ENCODE measurements at regions not wholly inside any gene's neighbourhood (a gene's known extent, or its start where the extent isn't known, plus 50 kb on each side); places are given as distances from the start of the nearest gene placed in this dataset.
A peak's percentile ranks its signal among the peaks of the same experiment; 100 is the strongest.
"Not testable (repeated sequence)": the region's sequence is repeated elsewhere in the genome, so short reads cannot be mapped to it uniquely, and the experiment has no call there.

DNA sequence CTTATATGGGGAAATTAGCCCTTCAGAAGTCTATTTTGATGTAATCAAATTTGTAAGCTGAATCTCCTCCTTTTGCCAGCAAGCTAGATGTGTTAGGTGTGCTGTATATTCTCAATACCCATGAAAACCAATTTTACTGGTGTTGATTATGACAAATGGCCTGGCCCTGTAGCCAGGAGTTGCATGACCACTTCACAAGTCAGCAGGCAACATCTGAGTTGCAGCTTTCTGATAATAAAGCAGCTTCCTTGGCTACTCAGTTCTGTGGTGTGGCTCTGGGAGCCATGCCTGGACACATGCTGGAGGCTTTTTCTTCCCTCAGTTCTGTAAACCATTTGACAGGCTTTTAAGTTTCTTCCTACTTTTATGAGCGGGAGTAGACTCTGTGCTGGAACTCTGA, 154.1 kb upstream of the CXCL13 start:
- no peak for DNase-seq

GRCh38 chr4:77452117-77452516, 153.5 kb upstream of the CXCL13 start:
- DNase-seq = not testable (repeated sequence)

DNA sequence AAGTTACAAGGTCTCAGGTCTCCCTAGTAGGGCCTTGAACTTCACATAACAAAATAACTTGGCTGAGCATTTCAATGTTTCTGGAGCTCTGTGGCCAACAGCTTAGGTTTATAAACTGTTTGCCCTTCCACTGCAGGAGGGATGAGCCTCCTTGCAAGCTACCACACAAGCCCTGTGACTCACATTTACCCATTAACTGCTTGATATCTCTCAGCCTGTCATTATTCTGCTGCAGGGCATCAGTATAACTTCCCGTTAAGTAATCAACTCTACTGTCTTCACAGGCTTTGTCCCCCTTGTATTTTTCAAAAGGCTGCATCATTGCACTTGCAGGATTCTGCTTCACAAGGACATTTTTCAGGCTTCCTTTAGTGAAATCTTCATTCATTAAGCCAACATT, 151.7 kb upstream of the CXCL13 start:
- no peak for DNase-seq

DNA sequence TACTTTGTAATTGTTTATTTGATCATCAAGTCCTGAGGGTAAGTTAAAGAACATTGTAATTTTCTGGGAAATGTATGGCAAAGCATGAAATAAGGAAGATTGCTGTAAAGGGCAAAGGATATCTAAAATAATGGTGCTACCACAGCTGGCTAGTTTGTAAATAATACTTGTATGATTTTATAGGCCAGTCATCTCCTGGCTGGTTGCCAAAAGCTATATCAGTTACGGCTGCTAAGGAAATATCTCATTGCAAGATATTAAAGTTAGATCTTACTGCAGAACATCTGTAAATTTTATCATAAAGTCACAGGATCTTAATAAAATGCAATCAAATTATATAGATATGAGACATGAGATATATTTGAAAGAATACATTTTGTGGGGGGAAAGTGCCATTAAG, 150.8 kb upstream of the CXCL13 start:
- no peak for DNase-seq

DNA sequence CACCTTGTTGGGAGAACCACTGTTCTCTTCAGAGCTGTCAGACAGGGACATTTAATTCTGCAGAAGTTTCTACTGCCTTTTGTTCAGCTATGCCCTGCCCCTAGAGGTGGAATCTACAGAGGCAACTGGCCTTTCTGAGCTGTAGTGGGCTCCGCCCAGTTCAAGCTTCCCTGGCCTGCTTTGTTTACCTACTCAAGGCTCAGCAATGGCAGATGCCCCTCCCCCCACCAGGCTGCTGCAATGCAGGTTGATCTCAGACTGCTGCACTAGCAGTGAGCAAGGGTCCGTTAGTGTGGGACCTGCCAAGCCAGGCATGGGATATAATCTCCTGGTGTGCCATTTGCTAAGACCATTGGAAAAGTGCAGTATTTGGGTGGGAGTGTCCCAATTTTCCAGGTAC, 141.5 kb upstream of the CXCL13 start:
- not testable (repeated sequence) for DNase-seq

DNA sequence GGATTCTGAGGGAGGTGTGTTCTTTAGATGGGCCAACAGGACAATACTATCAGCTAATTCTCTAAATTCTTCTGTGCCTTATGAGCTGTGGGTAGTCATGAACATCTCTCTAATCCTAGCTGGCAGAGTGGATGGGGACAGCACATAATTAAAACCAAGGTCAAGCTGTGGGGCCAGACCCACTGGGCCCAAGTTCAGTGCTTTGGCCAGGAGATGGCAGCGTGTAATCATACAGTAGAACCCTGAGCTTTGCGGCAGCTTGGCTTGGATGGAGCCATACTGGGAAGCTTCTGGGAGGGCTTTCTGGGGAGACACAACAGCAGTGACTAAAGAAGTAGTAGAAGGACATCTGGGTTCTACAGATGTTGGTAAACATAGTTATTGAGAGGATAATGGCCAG, 140.3 kb upstream of the CXCL13 start:
- DNase-seq = peak; percentile 24

DNA sequence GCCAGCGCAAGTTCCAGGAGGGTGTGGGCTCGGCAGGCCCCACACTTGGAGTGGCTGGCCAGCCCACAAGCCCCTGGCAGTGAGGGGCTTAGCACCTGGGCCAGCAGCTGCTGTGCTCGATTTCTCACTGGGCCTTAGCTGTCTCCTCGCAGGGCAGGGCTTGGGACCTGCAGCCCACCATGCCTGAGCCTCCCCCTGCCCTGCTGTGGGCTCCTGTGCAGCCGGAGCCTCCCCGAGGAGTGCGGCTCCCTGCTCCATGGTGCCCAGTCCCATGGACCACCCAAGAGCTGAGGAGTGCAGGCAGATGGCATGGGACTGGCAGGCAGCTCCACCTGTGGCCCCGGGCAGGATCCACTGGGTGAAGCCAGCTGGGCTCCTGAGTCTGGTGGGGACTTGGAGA, 139.2 kb upstream of the CXCL13 start:
- DNase-seq = no peak

GRCh38 chr4:77471821-77472495, 133.7 kb upstream of the CXCL13 start:
- DNase-seq = no peak

DNA sequence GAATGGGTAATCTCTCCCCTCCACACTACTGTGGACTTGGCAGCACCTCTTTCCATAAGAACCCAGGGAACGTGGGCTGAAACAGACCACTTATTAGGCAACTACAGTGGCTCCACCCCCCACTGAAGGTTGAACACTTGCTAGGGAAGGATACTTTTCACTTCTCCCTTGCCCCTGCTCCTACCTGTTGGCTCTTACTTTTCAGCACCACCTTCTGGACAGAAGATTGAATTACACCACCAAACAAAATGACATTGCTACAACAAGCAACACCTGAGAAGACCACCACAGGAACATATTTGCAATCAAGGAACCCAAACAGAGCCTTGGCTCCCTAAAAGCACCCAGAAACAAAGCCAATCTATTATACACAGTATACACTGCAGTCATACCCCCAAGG, 132.1 kb upstream of the CXCL13 start:
- no peak for DNase-seq

DNA sequence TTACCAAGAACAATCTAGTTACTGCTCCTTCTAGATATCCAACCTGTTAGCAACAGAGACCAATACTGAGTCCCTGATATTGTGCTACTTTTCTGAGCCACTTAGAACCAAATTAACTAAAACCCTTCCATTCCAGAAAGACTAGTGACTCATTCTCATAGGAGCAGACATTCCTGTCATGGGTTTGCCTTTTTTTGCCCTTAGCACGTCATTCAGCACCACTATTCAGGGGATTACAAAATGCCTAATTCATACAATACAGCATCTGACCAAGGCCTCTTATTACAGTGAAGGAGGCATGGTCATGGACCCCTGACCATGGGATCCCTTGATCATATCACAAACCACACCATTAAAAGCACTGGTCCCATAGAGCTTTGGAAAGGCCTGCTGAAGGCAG, 123.8 kb upstream of the CXCL13 start:
- DNase-seq = no peak

- DNase-seq = no peak
These were observed 116.7 kb upstream of the CXCL13 start for GRCh38 chr4:77488882-77489281.

GRCh38 chr4:77493120-77493752, 112.4 kb upstream of the CXCL13 start:
- no peak for DNase-seq

- DNase-seq = no peak
These were observed 111.6 kb upstream of the CXCL13 start for GRCh38 chr4:77493829-77494551.

DNA sequence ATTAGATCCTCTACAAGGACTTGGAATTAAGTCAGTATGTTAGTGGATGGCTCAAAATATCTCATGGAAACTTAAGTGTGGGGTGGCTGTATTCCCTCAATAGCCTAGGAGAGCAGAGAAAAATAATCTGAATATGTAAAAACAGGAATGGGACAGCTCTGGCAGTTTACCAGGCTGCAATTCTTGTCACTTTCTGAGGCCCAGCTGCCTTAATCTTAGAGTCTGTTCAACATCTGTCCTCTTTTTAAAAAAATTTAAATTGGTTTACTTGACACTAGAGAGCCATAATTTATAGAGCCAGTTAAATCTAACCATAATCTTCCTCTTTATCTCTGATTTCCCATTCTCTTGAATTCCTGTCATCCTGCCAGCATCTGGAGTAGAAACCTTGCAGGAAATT, 109.2 kb upstream of the CXCL13 start:
- no peak for DNase-seq

GRCh38 chr4:77500801-77501200, 104.8 kb upstream of the CXCL13 start:
- DNase-seq = no peak

- DNase-seq = no peak
These were observed 104.4 kb upstream of the CXCL13 start for GRCh38 chr4:77501240-77501639.

DNA sequence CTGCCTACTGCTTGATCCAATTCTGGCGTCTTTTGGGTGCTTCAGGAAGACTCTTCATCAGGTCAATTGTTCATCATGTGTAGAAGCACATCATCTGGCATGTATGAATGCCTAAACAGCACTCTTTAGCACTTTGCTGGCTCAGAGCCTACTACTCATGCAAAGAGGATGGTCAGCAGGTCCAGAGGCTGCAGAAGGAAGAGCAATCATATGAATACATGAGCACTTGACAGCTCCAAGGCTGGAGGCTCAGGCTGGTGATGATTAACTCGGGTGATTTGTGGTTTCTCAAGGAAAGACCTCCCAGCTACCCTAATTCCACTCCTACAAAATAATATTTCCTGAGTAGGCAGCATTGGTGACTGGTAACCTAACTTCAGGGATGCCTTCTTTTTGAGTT, 103.8 kb upstream of the CXCL13 start:
- no peak for DNase-seq

DNA sequence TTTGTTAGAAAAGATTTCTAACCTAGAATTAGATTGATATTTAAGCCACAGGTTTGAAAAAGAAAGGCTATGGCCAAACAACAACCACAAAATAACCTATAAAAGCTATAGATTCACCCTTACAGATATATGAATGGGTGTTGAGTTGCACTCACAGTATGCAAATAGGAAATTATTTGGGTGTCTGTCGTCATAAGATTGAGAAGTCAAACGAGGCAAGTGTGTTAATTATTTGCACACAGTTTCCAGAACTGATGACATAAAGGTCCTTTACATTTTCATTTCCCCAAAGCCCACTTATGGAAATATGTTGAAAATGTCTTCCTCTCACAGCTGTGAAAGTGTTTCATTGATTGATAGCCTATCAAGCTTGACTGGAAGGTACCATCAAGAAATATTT, 101.2 kb upstream of the CXCL13 start:
- no peak for DNase-seq

DNA sequence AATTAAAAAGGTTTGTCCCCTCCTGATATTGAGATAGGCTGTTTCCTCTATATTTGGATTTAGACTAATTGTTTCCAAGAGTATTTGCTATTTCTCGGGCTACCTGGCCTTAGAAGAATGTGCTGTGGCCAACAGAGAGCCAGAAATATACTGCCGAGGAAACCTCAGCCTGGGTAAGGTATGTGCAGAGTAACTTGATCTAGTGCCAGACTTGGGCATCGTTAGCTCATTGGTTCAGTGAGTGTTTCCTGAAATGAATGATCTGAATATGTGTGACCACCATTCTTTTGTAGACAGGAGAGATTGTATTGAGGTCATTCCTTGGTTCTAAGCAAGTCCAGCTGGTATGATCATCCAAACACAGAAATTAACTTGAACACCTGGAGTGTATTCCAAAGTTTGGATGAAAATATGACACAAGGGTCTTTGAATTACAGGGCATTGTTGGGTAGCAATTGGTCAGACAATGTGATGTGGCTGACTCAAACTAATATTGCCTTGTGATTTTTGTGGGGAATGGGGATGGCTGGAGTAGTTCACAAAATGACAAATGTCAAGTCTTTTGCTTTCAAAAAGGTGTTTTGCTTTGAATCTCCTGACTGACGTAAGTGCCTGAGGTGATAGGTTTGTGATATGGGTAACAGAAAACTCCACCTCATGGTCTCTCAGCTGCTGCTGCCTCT, 100.2 kb upstream of the CXCL13 start:
- no peak for DNase-seq

- DNase-seq = no peak
These were observed 99.7 kb upstream of the CXCL13 start for GRCh38 chr4:77505958-77506319.

DNA sequence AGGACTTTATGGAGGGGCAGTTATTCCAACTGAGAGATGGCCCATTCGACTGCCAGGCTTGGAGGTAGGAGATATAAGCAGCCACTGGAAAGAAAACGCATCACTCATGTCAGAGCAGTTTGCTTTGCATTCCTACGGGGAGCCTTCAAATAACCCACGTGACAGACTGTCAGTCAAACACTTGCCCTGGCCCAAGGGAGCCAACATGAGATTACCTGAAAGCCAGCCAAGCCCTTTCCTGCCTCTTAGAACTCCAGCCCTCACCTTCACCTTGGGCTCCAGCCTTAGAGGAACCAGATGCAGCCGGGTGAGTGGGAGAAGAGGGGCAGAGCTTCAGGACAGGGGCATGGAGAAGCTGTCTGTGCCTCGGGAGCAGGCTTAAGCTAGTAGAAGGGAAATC, 95.3 kb upstream of the CXCL13 start:
- no peak for DNase-seq

GRCh38 chr4:77525538-77525937, 80.1 kb upstream of the CXCL13 start:
- DNase-seq = peak; percentile 0

GRCh38 chr4:77527900-77528299, 77.7 kb upstream of the CXCL13 start:
- not testable (repeated sequence) for DNase-seq

- peak; percentile 15 for DNase-seq
These were observed 67.5 kb upstream of the CXCL13 start for GRCh38 chr4:77538144-77538543.

Measured in NCI-H774 (cell line).